ENCODE measurements at regions not wholly inside any gene's neighbourhood (a gene's known extent, or its start where the extent isn't known, plus 50 kb on each side); places are given as distances from the start of the nearest gene placed in this dataset.

DNA sequence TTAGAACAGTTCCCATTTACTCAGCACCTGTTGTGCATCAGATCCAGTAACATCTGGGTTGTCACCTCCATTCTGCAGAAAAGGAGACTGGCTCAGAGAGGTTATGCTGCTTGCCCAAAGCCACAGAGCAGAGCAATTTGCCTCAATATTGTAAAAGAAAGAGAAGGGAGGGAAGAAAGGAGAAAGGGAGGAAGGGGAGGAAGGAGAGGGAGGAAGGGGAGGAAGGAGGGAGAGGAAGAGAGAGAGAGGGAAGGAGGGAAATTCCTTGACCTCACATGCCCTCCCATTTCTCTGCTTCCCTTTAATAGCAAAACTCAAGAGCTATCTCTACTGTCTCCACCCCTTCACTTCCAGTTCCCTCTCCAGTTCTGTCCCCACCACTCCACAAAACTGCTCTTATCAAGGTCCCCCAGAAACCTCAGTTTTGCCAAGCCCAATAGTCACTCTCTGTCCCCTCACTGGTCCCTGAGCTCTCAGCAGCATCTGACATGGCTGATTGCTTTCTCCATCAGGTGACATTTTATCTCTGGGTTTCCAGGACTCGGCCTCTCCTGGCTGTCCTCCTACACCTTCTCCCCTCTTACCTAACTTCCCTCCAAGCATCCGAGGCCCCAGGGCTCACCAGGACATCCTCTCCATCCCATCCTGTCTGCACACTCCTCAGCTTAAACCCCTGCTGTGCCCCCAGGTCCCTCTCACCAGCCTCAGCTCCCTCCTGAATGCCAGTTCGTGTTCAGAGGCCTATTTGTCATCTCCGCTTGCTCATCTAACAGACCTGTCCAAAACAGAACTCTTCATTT is 104.7 kb upstream of the LINGO1 start:
- TF ChIP-seq POLR2AphosphoS5 (IDR thresholded peaks at IDR 0.05; ENCODE audit: low read depth, low read length) (no peak), SIN3A (IDR thresholded peaks at IDR 0.05; ENCODE audit: borderline replicate concordance, insufficient read depth, low read length) (no peak)
- TF ChIP-seq, protein P1, sequence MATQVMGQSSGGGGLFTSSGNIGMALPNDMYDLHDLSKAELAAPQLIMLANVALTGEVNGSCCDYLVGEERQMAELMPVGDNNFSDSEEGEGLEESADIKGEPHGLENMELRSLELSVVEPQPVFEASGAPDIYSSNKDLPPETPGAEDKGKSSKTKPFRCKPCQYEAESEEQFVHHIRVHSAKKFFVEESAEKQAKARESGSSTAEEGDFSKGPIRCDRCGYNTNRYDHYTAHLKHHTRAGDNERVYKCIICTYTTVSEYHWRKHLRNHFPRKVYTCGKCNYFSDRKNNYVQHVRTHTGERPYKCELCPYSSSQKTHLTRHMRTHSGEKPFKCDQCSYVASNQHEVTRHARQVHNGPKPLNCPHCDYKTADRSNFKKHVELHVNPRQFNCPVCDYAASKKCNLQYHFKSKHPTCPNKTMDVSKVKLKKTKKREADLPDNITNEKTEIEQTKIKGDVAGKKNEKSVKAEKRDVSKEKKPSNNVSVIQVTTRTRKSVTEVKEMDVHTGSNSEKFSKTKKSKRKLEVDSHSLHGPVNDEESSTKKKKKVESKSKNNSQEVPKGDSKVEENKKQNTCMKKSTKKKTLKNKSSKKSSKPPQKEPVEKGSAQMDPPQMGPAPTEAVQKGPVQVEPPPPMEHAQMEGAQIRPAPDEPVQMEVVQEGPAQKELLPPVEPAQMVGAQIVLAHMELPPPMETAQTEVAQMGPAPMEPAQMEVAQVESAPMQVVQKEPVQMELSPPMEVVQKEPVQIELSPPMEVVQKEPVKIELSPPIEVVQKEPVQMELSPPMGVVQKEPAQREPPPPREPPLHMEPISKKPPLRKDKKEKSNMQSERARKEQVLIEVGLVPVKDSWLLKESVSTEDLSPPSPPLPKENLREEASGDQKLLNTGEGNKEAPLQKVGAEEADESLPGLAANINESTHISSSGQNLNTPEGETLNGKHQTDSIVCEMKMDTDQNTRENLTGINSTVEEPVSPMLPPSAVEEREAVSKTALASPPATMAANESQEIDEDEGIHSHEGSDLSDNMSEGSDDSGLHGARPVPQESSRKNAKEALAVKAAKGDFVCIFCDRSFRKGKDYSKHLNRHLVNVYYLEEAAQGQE (IDR thresholded peaks at IDR 0.05; ENCODE audit: insufficient read depth in 1 of 2, low read depth in 2 of 2, low read length in 2 of 2) = no peak

All from PFSK-1 (cell line).